GM11168 (cell line): ENCODE measurements at regions not wholly inside any gene's neighbourhood (a gene's known extent, or its start where the extent isn't known, plus 50 kb on each side); places are given as distances from the start of the nearest gene placed in this dataset.

Experiments
- in situ Hi-C: fragments of 300-500 bp; cut with MboI; formaldehyde crosslinking; loops from one replicate; pipeline ENCODE4 v1.12.0; 2022; ENCODE audit warnings: low sequenced_read_pairs; ENCODE audit not compliant: unreplicated experiment

DNA sequence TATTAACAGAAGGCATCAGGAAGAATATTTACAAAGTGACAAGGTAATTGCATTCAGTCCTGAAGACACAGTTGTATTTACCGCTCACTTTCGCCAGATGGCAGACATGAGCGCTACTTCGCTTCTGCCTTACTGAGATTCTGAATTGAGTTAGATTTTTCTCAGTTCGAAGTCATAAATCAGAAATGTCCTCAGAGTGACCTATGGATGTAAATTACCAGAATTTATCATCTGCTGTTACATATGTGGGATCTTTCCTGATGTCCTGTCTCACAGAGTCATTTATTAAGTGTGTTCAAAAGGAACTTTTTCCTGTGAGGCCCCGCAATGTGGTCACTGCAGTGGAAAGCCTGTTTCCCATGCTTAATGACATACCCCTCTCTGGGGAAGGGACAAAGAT is 97.3 kb upstream of the DCLK2 start:
- in situ Hi-C loops: loop anchor here (25.0 kb wide), 1 partner anchor 881 kb away; no protein-coding TSS in a partner anchor

DNA sequence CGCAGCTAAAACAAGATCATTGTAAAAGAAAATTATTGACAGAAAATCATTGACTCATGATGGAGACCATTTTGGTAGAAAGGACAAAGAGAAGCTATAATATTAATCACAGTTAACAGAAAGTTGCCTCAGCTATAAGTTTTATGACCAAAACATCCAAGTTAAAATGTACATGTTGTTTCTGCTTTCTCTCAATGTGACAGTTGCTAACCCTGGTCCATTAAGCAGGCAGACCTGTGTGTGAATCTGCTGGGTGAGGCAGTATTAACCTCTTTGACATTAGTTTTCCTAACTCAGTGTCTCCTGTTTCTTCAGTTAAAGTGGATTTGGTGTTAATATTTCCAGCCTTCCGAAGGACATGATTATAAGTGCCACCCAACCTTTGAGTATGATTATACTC is 94.8 kb upstream of the DCLK2 start:
- in situ Hi-C loops: loop anchor here (25.0 kb wide), 1 partner anchor 879 kb away; no protein-coding TSS in a partner anchor

- in situ Hi-C loops: loop anchor here (25.0 kb wide), 1 partner anchor 878 kb away; no protein-coding TSS in a partner anchor
These were observed 94.3 kb upstream of the DCLK2 start for GRCh38 chr4:149983931-149984330.

GRCh38 chr4:149985981-149986380 is 92.3 kb upstream of the DCLK2 start:
- in situ Hi-C loops: loop anchor here (25.0 kb wide), 1 partner anchor 876 kb away; no protein-coding TSS in a partner anchor

- in situ Hi-C loops: loop anchor here (25.0 kb wide), 1 partner anchor 875 kb away; no protein-coding TSS in a partner anchor
These were observed 91.3 kb upstream of the DCLK2 start for GRCh38 chr4:149986917-149987316.

- in situ Hi-C loops: loop anchor here (25.0 kb wide), 1 partner anchor 875 kb away; no protein-coding TSS in a partner anchor
These were observed 90.7 kb upstream of the DCLK2 start for GRCh38 chr4:149987330-149988086.

DNA sequence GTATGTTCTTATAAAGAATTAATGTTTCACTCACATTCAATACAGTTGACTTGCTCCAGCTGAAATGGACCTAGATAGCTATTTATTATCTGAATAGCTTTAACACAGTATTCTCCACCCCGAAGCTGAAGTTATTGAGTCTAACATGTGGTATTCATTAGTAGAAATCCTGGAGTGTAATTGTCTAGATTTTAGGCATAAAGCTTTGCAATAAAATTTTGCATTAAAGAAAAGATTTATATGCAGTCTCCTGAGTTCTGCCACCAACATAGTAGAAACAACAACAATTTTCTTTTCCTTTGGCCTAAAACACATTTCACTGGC is 90.2 kb upstream of the DCLK2 start:
- in situ Hi-C loops: loop anchor here (25.0 kb wide), 1 partner anchor 874 kb away; no protein-coding TSS in a partner anchor

- in situ Hi-C loops: loop anchor here (10.0 to 25.0 kb wide), 2 partner anchors 232 to 869 kb away; no protein-coding TSS in a partner anchor
These were observed 85.2 kb upstream of the DCLK2 start for GRCh38 chr4:149993030-149993429.

DNA sequence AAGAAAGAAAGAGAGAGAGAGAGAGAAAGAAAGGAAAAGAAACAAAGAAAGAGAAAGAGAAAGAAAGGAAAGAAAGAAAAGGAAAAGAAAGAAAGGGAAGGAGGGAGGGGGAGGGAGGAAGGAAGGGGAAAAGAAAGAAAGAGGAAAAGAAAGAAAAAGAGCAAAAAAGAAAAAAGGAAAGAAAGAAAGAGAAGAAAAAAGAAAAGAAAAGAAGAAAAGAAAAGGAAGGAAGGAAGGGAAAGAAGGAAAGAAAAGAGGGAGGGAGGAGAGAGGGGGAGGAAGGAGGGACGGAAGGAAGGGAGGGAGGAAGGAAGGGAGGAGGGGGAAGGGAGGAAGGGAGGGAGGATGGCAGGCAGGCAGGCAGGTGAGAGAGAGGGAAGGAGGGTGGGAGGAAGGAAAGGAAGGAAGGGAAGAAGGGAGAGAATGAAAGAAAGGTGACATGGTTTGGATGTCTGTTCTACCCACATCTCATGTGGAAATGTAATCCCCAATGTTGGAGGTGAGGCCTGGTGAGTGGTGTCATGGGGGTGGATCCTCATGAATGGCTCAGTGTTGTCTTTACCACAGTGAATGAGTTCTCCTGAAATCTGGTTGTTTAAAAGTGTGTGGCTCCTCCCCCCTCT is 83.0 kb upstream of the DCLK2 start:
- in situ Hi-C loops: loop anchor here (10.0 to 25.0 kb wide), 2 partner anchors 230 to 867 kb away; no protein-coding TSS in a partner anchor

DNA sequence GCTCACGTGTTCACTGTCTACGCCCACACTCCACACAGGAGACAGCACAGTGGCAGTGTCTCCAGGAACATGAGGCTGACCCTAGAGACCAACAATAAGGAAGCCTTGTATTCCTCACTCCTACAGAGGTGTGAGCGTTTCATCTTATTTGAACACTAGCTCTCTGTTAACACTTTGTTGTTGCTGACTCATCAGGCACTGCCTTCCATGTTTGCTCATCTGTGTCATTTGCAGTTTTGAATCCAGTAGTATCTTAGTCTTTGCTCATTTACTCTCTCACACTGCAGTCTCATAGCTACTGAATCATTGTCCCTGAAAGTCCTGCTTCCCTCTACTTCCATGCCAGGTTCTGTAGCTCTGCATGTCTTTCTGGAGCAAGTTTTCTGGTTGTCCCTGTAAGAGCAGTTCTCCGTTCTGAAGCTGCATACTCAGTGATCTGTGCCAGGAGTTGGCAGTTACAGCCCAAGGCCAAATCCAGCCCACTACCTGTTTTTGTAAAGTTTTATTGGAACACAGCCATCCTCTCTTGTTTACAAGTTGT is 80.3 kb upstream of the DCLK2 start:
- in situ Hi-C loops: loop anchor here (10.0 to 25.0 kb wide), 2 partner anchors 227 to 864 kb away; no protein-coding TSS in a partner anchor

GRCh38 chr4:149999485-150000074 is 78.7 kb upstream of the DCLK2 start:
- in situ Hi-C loops: loop anchor here (10.0 to 25.0 kb wide), 2 partner anchors 225 to 863 kb away; no protein-coding TSS in a partner anchor

- in situ Hi-C loops: no loop called here
These were observed 76.4 kb upstream of the DCLK2 start for GRCh38 chr4:150001815-150002214.

DNA sequence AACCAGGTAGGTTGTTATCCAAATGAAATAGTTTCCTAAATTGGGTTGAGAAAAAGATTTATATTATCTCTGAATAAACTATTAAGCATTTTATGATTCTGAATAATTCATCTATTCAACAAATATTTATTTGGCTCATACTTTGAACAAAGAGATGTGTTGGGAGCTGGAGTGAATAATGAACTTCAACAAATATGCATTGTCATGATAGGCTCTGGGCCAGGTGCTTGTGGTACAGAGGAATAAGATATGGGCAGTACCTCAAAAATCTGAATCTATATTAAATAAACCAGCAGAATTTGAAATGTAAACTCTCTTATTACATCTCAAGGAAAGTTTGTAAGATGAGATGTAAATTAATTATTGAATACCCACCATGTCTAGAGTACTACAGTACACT is 75.7 kb upstream of the DCLK2 start:
- in situ Hi-C loops: no loop called here

- in situ Hi-C loops: no loop called here
These were observed 73.8 kb upstream of the DCLK2 start for GRCh38 chr4:150004481-150004880.

- in situ Hi-C loops: no loop called here
These were observed 72.7 kb upstream of the DCLK2 start for GRCh38 chr4:150005537-150005936.

- in situ Hi-C loops: no loop called here
These were observed 72.0 kb upstream of the DCLK2 start for GRCh38 chr4:150006197-150006596.

- in situ Hi-C loops: no loop called here
These were observed 70.7 kb upstream of the DCLK2 start for GRCh38 chr4:150007512-150007911.

DNA sequence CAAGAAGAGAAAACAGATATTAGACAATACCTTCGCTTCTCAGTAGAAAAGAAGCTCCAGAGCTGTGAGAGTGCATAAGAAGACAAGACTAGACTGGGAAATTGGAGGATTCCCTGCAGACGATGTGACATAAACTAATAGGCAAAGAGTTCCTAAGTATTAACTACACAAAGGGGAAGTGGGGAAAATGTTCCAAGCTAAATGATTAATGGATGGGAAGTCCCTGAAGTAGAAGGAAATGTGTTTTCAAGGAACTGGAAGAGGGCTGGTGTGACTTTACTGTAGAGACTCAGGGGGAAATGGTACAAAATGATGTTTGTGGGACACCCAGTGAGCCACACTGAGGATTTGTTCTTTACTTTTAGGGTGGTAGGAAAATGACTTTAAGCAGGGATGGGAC is 69.7 kb upstream of the DCLK2 start:
- in situ Hi-C loops: no loop called here

- in situ Hi-C loops: no loop called here
These were observed 68.7 kb upstream of the DCLK2 start for GRCh38 chr4:150009533-150009932.

- in situ Hi-C loops: no loop called here
These were observed 67.6 kb upstream of the DCLK2 start for GRCh38 chr4:150010525-150011126.
